AML-193 (cell line): ENCODE measurements at regions not wholly inside any gene's neighbourhood (a gene's known extent, or its start where the extent isn't known, plus 50 kb on each side); places are given as distances from the start of the nearest gene placed in this dataset.

ENCODE experiments used
- DNase-seq, 2 experiments: peaks; one replicate each; lab custom pipeline; 2025; lab: John Stamatoyannopoulos, UW

DNA sequence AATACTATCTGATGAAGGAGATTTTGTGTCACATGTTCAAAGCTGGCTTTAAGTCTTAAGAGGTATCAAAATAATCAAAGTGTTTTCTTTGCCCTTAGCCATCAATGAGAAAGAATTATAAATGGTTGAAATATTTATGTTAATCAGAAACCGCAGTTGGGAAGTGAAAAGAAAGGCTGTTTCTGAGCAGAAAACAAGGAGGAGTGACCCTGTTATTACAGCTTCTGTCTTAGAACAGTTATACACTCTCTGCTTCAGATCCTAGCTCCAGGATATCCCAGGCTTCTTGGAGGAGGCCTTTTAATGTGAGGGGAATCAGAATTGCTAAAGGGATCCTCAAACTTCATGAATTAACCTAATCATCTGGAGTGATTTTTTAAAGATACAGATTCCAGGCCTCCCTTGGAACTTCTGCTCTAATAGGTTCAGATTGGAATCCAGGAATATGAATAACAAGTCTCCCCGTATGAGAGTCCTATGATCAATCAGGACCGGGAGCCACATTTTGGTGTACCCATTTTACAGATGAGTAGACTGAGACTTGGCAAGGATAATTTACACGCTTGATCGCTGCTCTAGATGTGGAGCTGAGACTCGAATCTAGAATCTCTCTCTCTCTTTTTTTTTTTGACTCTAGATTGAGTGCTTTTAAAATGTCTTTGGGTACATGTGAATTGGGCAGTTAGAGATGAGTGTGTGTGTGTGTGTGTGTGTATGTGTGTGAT, 50.8 kb upstream of the JAG1 start:
- no peak for DNase-seq

DNA sequence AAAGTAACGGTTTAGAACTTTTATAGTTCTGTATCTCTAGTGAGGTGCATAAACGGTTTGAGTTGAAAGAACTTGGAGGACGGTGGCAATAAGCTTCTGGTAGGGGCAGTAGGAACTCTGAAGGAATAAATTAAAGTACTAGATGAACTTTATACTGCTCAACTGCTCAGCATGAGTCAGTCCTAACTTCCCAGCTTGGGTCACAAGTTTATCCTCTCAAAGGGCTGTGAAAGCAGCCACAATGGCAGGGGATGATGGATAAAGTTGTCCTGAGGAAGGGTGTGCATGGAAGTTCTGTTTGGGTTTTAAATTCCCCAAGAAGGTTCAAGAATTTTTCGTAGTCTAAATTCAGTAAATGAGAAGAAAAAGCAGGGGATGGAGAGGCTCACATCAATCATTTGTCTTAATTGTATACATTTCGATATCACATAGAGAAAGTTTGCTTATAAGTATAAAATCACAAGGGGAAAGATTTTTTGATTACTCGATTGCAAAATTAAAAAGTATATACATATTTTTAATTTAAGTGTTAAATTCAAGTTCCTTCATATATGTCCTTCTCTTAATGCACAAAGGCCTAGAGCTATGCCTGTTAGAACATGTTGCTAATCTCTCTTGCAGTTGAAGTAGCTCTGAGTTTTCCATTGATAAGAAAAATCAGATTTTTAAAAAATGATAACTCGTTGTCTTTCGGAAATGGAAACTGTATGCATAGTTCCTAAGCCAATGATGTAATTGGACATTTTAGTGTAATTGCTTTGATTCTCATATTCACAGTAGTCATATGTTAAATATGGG, 55.3 kb upstream of the JAG1 start:
- DNase-seq: no peak

DNA sequence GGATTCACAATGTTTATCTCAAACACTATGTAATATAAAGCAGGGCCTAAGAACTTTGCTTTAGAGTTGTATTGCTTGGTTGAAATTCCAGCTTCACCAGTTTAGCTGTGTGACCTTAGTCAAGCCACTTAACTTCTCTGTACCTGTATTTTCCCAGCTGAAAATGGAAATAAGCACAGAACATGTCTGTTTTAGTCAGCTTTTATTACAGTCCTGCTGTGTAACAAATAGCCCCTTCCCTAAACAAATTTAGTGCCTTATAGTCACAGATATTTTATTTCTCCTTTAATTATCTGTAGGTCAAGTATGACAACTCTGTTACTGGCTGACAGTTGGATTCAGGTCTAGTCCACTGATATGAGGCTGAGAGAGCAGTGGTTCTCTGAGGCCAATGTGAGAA, 56.0 kb upstream of the JAG1 start:
- DNase-seq: no peak

DNA sequence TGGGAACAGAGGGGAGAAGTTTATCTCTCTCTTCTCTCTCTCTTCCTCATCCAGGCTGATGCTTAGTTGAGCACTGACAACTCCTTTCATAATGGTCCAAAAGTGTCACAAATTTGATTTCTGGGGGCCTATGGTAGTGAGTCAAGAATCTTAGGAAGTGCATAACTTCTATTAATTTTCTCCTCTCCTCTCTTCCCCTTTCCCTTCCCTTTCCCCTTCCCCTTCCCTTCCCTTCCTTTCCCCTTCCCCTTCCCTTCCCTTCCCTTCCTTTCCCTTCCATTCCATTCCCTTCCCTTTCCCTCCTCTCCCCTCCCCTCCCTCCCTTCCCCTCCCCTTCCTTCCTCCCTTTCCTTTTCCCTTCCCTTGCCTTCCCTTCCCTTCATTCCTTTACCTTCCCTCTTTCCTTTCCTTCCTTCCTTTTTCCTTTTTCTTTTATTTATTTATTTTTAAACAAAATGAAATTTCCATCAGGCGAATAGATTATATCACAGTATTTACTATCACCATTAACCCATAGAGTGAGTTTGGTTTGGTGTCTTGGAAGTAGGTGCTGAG, 56.9 kb upstream of the JAG1 start:
- no peak for DNase-seq

DNA sequence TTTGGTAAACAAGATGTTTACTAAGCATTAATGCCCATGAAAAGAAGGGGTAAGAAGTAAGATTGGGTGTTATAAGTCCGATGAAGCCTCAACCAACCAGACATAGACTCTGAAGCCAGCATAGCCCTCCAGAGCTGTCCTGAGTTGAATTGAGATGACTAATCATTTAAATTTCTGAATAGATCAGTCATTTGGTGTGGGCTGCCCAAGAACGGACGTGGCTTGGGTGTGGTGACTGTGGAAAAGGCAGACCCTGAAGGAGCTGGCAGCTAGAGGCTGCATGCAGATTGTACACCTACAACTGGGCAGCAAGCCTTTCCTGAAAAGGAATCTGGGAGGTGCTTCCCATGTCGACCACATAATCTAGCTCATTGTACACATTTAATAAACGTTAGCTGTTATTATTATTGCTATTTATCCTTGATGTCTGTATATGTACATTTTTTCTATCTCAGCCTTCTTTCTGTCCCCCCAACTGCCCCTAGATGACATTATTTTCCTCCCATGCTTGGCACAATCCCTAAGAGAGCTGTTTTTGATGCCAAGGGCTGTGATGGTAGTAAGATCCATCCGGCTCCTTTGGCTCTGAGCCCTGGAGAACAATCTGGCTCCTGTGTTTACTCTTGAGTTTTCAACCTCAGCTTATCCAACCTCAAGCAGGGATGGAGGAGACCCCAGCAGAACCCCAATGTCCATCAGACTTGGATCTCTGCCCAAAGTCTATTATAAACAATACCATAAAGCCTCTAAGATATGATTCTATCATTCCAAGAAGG, 57.6 kb upstream of the JAG1 start:
- no peak for DNase-seq

DNA sequence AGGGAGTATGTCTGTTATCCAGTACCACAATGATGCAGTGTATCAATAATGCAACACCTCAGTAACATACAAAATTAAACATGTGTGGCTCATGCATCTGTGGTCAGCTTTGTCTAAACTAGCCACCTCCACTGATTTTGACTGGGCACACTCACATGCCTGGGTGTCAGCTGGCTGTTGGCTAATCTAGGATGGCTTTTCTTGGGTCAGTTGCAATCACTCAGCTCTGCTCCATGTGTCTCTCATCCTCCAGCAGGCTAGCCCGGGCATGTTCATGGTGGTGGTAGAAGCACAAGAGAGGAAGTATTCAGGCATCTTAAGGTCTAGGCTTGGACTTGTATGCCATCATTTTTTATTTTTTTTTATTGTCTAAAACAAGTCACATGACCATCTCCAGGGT, 59.3 kb upstream of the JAG1 start:
- DNase-seq: no peak

DNA sequence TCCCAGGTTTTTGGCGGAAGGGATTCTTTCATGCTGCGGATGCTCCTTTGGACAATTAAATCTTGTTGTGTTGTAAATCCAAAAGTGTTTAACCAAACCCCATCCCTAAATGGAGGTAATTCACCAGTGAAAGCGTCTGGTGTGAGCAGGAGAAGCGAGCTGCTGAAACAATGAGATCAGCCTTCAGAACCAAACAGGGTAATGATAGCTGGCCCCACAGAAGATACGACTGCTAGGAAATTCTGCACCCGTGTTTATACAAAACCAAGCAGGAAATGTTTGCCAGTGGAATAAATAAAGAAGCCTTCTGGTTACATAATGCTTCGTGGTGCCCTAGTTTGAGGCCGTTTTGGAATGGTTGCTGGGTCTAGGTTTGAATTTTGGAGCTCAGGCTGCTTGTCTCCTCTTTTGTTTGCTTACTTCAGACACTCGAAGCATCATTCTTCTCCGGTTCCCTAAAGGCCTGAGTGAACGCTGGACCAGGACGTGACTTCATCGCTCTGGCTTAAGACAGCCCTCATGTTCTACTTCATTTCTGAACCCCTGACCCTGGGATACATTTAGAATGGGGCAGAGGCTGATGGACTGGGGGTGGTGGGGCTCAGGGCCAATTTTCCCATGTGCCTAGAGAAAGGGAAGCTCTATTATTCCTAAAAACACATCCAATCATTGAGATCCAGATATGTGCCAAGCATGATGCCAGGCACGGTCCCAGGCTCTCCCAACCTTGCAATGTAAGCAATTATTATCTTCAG, 61.6 kb upstream of the JAG1 start:
- no peak for DNase-seq

DNA sequence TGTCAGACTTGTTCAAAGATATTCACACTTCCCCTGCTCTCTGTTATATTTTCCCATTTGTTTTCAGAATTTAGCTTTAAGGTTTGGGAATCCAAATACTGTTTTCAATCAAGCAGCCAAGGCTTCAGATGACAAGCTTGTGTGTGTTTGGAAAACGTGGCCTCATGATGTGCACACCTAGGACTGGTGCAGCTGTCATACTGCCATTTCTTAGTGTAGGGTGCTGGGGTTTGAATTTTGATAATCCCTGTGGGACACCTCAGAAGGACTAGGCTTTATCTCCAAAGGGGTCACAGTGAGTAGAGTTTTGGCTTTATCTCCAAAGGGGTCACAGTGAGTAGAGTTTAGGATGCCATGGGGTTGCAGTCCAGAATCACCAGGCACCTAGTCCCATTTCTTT, 65.3 kb upstream of the JAG1 start:
- DNase-seq: no peak

DNA sequence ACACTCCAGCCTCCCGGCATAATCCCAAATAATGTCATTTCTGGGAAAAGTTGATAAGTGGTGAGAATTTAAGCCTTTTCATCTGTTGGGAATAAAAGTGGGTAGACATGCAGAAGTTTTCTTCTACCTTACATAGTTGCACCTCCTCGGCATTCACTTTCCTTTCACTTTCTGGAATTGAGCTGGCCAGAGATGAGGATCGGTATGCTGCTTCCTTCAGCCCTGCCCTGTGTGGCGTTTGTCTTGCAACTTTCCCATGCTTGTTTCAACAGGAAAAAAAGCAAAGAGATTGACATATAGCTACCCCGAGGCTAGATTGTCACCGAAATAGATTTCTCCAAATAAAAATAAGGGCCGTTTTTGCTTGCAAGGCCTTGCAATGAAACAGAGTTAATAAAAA, 65.8 kb upstream of the JAG1 start:
- no peak for DNase-seq

DNA sequence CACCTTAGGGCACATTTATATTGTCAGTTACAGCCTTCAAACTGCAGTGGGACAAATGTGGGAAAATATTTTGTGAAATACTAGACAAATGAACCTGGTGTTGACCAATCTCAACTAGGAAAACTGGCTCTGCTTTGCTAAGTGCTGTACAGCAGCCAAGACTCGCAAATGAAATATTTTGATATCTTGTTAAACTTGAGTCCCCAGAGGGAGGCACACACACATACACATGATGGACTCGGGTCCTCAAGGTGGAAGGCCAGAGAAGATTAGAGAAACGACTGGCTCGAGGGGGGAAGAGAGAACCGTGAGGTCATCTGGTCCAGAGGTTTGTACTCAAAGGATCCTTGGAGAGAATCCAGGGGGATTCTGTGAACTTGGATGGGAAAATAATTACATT, 67.3 kb upstream of the JAG1 start:
- DNase-seq: no peak

DNA sequence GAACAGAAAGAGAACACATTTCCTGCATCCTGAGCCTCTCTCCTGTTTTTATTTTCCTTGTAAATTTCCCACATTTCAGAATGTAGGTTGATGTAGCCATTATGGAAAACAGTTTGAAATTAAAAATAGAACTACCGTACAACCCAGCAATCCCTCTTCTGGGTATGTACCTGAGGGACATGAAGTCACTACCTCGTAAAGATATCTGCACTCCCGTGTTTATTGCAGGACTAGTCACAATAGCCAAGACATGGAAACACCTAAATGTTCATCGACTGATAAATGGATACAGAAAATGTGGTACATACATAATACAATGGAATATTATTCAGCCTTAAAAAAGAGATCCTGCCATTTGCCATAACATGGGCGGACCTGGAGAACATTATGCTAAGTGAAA, 72.0 kb upstream of the JAG1 start:
- DNase-seq: no peak

DNA sequence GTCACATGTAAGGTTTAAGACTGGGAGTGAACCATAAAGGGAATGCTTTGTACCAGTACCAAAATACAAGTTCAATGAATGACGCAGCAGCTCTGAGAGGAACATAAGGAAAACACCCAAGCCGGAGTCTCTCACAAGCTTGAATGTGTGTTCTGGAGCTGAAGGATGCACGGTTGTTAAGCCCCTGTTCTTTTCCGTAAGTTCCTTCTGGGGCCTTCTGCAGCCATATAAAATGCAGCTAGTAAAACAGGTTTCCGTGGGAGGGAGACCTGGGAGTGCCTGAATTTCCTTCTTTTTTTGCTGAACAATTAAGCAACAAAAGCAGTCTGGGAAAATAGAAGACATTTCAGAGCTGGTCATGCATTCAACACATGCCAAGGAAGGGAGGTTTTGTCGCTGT, 73.2 kb upstream of the JAG1 start:
- DNase-seq: no peak

DNA sequence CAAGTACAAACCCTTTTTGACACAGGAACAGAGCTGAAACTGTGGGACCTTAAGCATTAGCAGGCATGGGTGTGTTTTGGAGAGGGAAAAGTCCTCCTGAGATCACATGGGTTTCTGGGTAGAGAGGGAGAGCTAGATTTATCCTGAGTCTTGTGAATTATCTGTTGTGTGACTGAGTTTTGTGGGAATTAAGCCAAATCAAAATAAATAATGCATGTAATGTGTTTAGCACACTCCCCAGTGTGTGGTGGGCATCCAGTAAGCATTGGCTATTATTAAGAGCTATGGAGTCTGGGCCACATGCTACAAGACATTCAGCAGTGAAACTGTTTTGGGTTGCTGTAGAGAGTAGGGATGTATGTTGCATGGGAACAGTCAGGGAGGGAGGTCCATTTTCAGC, 75.3 kb upstream of the JAG1 start:
- no peak for DNase-seq

DNA sequence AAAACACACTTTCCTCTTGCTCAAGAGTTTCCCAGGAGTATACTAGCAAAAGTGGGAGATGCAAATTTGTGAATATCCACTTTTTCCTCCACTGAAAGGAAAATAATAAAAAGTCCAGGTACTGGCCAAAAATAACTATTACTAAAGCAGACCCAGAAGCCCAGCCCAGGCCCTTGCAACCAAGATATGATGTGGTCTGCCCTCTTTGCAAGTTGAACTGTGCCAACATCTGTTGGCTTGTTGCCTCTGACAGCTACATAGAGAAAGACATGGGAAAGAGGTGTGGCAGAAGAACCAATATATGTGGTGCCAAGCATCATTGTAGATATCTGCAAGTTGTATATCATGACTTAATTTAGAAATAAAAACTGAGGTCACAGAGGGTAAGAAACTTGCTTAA, 78.4 kb upstream of the JAG1 start:
- DNase-seq: no peak

DNA sequence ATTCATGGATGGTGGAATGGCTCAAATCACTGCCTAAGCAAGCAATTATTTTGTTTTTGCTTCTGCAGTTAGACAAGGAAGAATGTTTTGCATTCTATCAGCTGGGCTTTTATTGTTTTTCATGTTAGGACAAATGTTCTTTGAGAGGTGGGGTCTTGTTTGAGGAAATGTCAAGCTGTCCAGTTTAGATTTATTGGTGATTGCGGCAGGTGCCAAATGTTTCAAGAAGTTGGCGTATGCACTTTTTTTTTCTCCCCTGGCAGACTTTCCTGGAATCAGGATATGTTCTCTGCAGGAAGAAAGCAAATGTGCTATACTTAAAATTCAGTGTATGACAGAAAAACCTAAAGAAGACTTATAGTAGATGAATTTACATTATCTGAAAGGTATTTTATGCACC, 81.0 kb upstream of the JAG1 start:
- no peak for DNase-seq

DNA sequence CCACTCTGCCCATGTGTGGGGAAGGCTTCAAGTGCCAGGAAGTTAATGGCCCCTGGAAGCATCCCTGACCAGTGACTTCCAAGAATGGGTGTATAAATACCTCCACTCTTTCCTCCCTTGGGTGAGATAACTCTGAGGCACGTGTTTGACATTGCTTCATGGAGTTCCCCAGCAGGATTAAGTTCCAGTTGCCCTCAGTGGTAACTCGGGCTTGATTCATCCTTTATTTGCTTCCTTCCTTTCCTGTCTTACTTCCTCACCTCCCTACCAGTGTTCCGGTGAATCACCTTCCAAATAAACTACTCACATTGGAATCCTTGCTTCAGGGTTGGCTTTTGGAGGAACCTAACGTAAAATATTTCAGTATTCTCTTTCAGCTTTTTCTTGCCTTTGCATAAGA, 84.6 kb upstream of the JAG1 start:
- no peak for DNase-seq

DNA sequence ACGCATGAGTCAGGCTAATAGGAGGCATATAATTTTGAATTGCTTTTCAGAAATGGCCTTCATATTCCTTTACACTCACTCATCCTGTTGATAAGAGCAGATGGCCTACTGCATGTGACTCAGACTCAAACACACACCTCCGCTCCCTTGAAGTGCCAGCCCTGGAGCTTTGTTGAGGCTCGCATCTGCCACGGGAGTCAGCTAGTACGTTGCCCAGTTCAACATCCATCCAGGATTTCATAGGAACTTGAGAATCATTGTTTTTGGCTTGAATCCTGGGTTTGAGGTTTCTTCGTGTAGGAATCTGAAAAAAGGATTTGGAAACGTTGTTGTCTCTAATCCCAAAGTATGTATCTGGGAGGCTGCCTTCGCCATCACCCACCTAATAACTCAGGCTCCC, 87.4 kb upstream of the JAG1 start:
- no peak for DNase-seq

DNA sequence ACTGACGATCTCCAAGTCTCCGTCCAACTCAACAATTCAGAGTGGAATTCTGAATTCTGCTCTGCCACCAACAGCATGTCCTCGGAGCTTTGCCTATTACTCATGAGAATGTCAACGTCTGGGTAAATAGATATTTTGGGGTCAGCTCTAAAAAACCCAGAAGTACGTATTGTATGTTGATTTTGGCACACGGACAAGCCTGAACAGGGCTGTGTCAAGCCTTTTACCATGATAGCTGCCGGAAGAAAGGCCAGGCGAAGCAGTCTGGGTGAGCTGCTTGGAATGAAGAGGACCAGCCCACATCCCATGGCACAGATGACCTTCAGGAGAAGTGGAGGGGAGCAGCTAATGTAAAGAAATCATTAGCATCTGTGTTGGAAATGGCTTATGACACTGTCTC, 88.0 kb upstream of the JAG1 start:
- no peak for DNase-seq

DNA sequence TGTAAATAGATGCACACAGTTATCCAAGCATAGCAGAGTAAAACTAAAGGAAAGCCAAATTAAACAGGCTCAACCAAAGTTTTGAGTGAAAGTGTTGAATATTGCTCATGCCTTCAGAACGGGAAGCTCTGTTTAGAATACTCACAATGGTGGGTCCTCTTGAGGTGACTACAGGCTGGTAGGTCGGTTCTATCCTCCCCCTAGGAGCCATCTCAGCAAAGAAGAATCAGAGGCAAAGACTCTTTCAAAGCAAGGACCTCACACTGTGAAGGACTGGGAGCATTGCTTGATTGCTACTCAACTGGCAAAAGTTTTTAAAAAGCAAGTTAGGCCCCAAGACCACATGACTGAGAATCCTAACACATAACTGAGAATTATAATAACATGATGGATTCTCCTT, 88.4 kb upstream of the JAG1 start:
- no peak for DNase-seq

DNA sequence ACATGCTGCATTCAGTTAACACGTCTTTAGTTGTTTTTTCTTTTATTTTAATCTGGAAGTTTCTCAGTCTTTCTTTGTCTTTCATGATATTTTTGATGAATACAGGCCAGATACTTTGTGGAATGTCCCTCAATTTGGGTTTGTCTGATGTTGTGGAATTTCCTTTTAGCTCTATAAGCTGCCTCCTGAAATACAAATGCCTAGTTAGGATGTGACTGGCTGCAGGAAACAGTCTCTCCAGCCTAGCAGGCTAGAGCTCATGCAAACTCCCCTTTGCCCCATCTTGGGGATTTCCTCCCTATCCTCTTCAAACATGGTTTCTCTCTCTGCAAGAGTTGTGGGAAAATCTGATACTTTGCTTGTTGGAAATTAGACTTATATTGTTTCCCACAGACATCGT, 89.3 kb upstream of the JAG1 start:
- no peak for DNase-seq

DNA sequence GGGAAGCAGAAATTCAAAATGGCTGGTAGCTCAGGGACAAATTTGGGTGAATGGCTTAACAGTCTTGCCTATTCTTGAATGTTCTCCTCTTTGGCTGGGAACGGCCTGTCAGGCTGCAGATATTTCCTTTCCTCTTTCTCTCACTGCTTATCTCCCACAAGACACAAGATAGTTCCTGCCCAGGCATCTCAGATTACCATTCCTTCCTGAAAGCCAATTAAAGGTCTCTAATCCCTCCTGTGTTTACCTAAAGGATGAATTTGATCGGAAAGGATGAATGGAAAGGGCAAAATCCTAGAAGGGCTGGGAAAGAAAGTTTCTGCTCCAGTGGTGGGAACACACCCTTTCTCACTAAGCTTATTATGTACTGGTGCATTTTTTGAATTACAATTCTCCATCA, 95.9 kb upstream of the JAG1 start:
- no peak for DNase-seq

DNA sequence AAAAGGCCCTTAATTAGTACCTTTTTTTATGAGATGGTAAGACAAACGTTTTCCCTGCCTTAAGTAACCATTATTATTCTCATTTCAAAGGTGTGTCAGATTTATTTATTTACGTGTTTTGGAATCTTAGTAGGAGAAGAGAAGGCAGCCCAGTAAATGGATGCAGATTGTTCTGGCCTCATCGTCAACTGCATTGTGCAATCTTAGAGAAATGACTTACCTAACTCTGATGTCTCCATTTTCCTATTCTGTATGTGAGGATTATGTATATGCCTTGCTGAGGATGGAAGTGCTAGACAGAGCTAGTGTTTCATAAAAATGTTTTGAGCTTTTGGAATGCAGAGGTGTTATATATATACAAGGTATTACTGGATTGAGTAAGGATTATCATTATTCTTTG, 97.0 kb upstream of the JAG1 start:
- no peak for DNase-seq
